ENCODE measurements at regions not wholly inside any gene's neighbourhood (a gene's known extent, or its start where the extent isn't known, plus 50 kb on each side); places are given as distances from the start of the nearest gene placed in this dataset.

- DNase-seq (ENCODE audit: low spot score) = no peak
- no peak for TF ChIP-seq CTCF (IDR thresholded peaks at IDR 0.05; ENCODE audit: extremely low read depth, missing control alignments)
Measured at GRCh38 chr9:135001526-135001925, 83.8 kb upstream of the FCN1 start.

- no peak for DNase-seq (ENCODE audit: low spot score)
- TF ChIP-seq CTCF (IDR thresholded peaks at IDR 0.05; ENCODE audit: extremely low read depth, missing control alignments) = no peak
Measured at GRCh38 chr9:135002336-135002735, 84.6 kb upstream of the FCN1 start.

- no peak for DNase-seq (ENCODE audit: low spot score)
- no peak for TF ChIP-seq CTCF (IDR thresholded peaks at IDR 0.05; ENCODE audit: extremely low read depth, missing control alignments)
Measured at GRCh38 chr9:135002802-135003201, 84.7 kb upstream of the OLFM1 start.

- DNase-seq (ENCODE audit: low spot score) = no peak
- TF ChIP-seq CTCF (IDR thresholded peaks at IDR 0.05; ENCODE audit: extremely low read depth, missing control alignments) = no peak
Measured at GRCh38 chr9:135004772-135005171, 82.7 kb upstream of the OLFM1 start.

- DNase-seq (ENCODE audit: low spot score) = no peak
- TF ChIP-seq CTCF (IDR thresholded peaks at IDR 0.05; ENCODE audit: extremely low read depth, missing control alignments) = no peak
Measured at GRCh38 chr9:135006911-135007570, 80.4 kb upstream of the OLFM1 start.

- TF ChIP-seq CTCF (IDR thresholded peaks at IDR 0.05; ENCODE audit: extremely low read depth, missing control alignments) = no peak
- no peak for DNase-seq (ENCODE audit: low spot score)
Measured at GRCh38 chr9:135007601-135008000, 79.9 kb upstream of the OLFM1 start.

- no peak for DNase-seq (ENCODE audit: low spot score)
- no peak for TF ChIP-seq CTCF (IDR thresholded peaks at IDR 0.05; ENCODE audit: extremely low read depth, missing control alignments)
Measured at GRCh38 chr9:135008416-135008815, 79.1 kb upstream of the OLFM1 start.
